ENCODE measurements at regions not wholly inside any gene's neighbourhood (a gene's known extent, or its start where the extent isn't known, plus 50 kb on each side); places are given as distances from the start of the nearest gene placed in this dataset.

DNA sequence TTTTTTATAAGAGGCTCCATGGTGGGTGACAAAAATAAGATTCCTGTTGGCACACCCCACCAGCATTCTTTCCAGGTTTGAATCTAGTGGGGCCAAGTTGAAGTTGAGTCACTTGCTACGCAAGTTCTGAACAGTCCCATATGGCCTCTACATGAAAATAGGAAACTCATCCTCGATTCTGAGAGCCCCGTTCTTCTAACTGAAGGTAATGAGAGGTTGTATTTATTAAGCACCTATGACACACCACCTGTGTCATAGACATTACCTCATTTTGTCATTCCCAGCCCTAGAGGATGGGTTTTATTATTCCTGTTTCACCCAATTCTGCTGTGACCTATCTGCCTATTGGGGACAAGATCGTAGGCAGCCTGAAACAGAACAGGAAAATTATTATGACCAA lies 131.7 kb downstream of the ACTL7B start:
- WGBS, 2 experiments: 83 to 94% methylated on average over 4 of the region's 4 CpGs
- Histone ChIP-seq H3K9me3 (ENCODE audit: control insufficient read depth, low read length) (no peaks in the 10 kb centered on the region), H3K4me3 (ENCODE audit: insufficient read depth, low read depth, low read length) (no peak overlapping the region), H3K27ac (ENCODE audit: insufficient read depth, low read depth, low read length, poor library complexity, severe bottlenecking) (no peak overlapping the region), H3K36me3 (ENCODE audit: control insufficient read depth, insufficient read depth, low read length) (no peaks in the 10 kb centered on the region), H3K4me1 (ENCODE audit: control insufficient read depth, insufficient read depth, low read length) (no peaks in the 10 kb centered on the region), H3K27me3 (ENCODE audit: control insufficient read depth, insufficient read depth, low read length, poor library complexity, severe bottlenecking) (no peaks in the 10 kb centered on the region)

DNA sequence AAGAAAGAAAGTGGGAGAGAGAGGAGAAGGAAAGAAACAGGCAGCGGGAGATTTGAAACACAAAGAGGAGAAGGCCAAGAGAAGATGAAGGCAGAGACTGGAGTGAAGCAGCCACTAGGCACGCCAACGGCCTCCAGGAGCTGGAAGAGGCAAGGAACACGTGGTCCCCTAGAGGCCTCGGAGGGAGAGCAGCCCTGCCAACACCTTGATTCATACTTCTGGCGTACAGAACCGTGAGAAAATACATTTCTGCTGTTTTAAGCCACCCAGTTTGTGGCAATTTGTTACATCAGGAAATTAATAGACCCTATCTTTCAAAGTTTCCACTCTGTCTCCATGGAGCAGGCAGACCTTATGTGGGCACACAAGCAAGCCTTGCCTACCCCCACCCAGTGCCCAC lies 133.4 kb downstream of the ACTL7B start:
- H3K4me1 ChIP-seq (ENCODE audit: control insufficient read depth, insufficient read depth, low read length): no peaks in the 10 kb centered on the region
- H3K9me3 ChIP-seq (ENCODE audit: control insufficient read depth, low read length): no peaks in the 10 kb centered on the region
- 90% methylated on average over 7 of the region's 7 CpGs for WGBS, 2 experiments
- no peaks in the 10 kb centered on the region for H3K27me3 ChIP-seq (ENCODE audit: control insufficient read depth, insufficient read depth, low read length, poor library complexity, severe bottlenecking)
- H3K4me3 ChIP-seq (ENCODE audit: insufficient read depth, low read depth, low read length): no peak overlapping the region
- no peak overlapping the region for H3K27ac ChIP-seq (ENCODE audit: insufficient read depth, low read depth, low read length, poor library complexity, severe bottlenecking)
- no peaks in the 10 kb centered on the region for H3K36me3 ChIP-seq (ENCODE audit: control insufficient read depth, insufficient read depth, low read length)

DNA sequence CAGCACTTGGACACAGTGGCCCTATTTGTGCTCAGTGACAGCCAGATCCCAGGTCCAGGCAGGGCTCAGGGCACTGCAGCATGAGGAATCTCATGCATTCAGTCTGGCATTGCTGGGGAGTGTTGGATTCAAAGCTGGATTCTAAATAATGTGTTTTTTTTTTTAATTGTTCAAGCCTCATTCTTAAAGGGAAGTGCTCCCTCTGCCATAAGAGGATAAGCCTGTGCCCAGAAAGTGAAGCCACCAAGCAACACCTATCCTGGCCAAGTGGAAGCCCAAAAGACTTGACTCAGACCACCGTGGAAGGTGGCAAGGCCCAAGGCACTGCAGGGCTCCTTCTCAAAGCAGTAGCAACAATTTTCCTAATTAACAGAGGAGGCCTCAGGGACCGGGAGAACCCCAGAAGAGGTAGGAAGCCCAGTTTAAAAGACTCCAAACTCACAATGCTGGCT lies 135.6 kb downstream of the ACTL7B start:
- 84 to 86% methylated on average over 2 of the region's 2 CpGs for WGBS, 2 experiments
- Histone ChIP-seq H3K27ac (ENCODE audit: insufficient read depth, low read depth, low read length, poor library complexity, severe bottlenecking) (no peak overlapping the region), H3K4me1 (ENCODE audit: control insufficient read depth, insufficient read depth, low read length) (no peaks in the 10 kb centered on the region), H3K9me3 (ENCODE audit: control insufficient read depth, low read length) (no peaks in the 10 kb centered on the region), H3K27me3 (ENCODE audit: control insufficient read depth, insufficient read depth, low read length, poor library complexity, severe bottlenecking) (no peaks in the 10 kb centered on the region), H3K4me3 (ENCODE audit: insufficient read depth, low read depth, low read length) (no peak overlapping the region), H3K36me3 (ENCODE audit: control insufficient read depth, insufficient read depth, low read length) (no peaks in the 10 kb centered on the region)

DNA sequence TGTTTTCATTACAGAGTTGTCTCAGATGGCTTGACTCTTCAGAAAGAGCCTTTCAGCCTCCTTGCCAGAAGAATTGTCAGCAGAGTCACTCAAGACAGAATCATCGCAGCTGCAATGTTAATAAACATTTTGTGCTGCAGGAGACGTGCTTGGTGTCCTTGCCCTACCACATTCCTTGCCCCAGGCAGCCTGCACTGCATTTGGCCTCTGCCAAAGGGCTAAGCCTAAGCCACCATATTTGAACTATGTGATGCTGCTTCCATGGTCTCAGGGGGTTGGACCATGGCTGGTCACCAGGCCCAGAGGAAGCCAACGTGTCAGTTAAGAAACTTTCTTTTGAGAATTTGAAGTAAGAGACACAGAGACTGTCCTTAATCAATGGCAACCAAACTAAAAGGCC lies 145.4 kb downstream of the ACTL7B start:
- H3K4me1 ChIP-seq (ENCODE audit: control insufficient read depth, insufficient read depth, low read length): no peaks in the 10 kb centered on the region
- no peaks in the 10 kb centered on the region for H3K36me3 ChIP-seq (ENCODE audit: control insufficient read depth, insufficient read depth, low read length)
- H3K9me3 ChIP-seq (ENCODE audit: control insufficient read depth, low read length): no peaks in the 10 kb centered on the region
- no peaks in the 10 kb centered on the region for H3K27me3 ChIP-seq (ENCODE audit: control insufficient read depth, insufficient read depth, low read length, poor library complexity, severe bottlenecking)
- no peak overlapping the region for H3K4me3 ChIP-seq (ENCODE audit: insufficient read depth, low read depth, low read length)
- 91 to 95% methylated on average over 3 of the region's 3 CpGs for WGBS, 2 experiments
- no peak overlapping the region for H3K27ac ChIP-seq (ENCODE audit: insufficient read depth, low read depth, low read length, poor library complexity, severe bottlenecking)

DNA sequence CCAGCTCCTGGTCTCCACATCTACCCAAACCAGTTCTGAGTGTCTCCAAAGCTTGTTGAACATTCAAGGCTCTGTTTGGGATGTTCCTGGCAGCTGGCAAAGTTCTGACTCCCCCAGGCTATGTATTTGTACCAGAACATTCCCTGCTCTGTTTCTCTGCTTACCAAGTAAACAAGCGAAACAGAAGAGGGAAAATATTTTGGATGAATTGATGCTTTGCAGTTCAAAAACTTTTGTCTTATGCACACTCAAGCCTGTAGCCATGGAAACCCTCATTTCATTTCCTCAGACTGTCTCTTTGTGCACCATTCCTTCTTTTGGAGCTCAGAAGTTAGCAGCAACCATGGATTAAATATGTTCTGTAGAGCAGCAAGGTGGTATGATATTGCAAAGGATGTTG lies 145.8 kb downstream of the ACTL7B start:
- no peaks in the 10 kb centered on the region for H3K36me3 ChIP-seq (ENCODE audit: control insufficient read depth, insufficient read depth, low read length)
- no peak overlapping the region for H3K27ac ChIP-seq (ENCODE audit: insufficient read depth, low read depth, low read length, poor library complexity, severe bottlenecking)
- no peaks in the 10 kb centered on the region for H3K27me3 ChIP-seq (ENCODE audit: control insufficient read depth, insufficient read depth, low read length, poor library complexity, severe bottlenecking)
- H3K4me1 ChIP-seq (ENCODE audit: control insufficient read depth, insufficient read depth, low read length): no peaks in the 10 kb centered on the region
- 100% methylated on average over 1 of the region's 1 CpG for WGBS, 2 experiments
- H3K9me3 ChIP-seq (ENCODE audit: control insufficient read depth, low read length): no peaks in the 10 kb centered on the region
- no peak overlapping the region for H3K4me3 ChIP-seq (ENCODE audit: insufficient read depth, low read depth, low read length)

DNA sequence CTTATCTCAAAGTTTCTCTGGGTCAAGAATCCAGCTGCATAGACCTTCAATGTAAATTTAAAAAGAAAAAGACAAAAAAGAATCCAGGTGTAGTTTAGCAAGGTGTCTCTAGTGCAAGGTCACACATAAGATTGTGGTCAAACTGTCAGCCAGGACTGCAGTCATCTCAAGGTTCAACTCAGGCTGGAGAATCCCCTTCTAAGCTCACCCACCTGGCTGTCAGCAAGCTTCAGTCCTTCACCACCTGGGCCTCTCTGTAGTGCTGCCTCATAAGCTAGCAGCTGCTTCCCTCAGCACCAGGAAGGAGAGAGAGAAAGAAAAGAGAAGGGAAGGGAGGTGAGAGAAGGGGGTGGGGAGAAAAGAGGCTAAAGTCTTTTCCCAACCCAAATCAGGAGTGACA lies 146.7 kb downstream of the ACTL7B start:
- H3K36me3 ChIP-seq (ENCODE audit: control insufficient read depth, insufficient read depth, low read length): no peaks in the 10 kb centered on the region
- H3K27ac ChIP-seq (ENCODE audit: insufficient read depth, low read depth, low read length, poor library complexity, severe bottlenecking): no peak overlapping the region
- no peaks in the 10 kb centered on the region for H3K9me3 ChIP-seq (ENCODE audit: control insufficient read depth, low read length)
- no peak overlapping the region for H3K4me3 ChIP-seq (ENCODE audit: insufficient read depth, low read depth, low read length)
- no peaks in the 10 kb centered on the region for H3K27me3 ChIP-seq (ENCODE audit: control insufficient read depth, insufficient read depth, low read length, poor library complexity, severe bottlenecking)
- no peaks in the 10 kb centered on the region for H3K4me1 ChIP-seq (ENCODE audit: control insufficient read depth, insufficient read depth, low read length)

DNA sequence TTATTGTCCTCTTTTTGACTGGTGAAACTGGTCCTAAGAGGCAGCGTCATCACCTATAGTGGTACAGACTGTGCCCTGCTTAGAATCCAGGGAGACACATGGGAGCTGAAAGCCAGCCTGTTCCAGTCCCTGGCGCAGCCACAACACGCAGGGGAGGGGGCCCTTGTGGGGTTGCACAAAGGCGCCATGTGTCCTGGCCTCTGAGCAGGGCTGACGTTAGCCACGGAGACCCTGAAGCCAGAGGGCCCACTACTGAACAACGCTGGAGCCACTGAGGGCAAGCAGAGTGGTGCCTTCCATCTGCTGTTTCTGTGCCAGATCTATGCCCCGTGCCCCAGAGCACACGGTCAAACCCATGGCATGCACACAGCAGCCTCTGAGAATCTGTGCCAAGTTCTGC lies 147.3 kb downstream of the ACTL7B start:
- H3K9me3 ChIP-seq (ENCODE audit: control insufficient read depth, low read length): no peaks in the 10 kb centered on the region
- no peaks in the 10 kb centered on the region for H3K36me3 ChIP-seq (ENCODE audit: control insufficient read depth, insufficient read depth, low read length)
- 94 to 95% methylated on average over 9 of the region's 9 CpGs for WGBS, 2 experiments
- H3K4me1 ChIP-seq (ENCODE audit: control insufficient read depth, insufficient read depth, low read length): no peaks in the 10 kb centered on the region
- H3K4me3 ChIP-seq (ENCODE audit: insufficient read depth, low read depth, low read length): no peak overlapping the region
- H3K27ac ChIP-seq (ENCODE audit: insufficient read depth, low read depth, low read length, poor library complexity, severe bottlenecking): no peak overlapping the region
- no peaks in the 10 kb centered on the region for H3K27me3 ChIP-seq (ENCODE audit: control insufficient read depth, insufficient read depth, low read length, poor library complexity, severe bottlenecking)

DNA sequence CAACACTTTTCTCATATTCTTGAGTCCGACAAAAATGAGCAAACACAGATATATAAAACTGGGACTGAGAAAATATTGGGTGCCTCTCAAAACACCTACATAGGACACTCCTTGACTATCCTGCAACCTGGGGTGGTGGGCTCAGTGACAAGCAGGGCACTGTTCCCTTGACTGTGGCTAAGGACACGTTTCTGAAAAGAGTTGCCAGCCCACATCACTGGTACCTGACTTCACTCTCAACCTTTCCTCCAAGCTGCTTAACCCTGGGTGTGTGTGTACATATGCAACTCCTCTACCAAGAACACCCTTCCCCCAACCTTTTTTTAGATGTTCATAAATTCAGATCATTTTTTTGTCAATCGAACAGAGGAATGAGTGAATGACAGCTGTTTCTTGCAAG lies 148.7 kb downstream of the ACTL7B start:
- H3K27me3 ChIP-seq (ENCODE audit: control insufficient read depth, insufficient read depth, low read length, poor library complexity, severe bottlenecking): no peaks in the 10 kb centered on the region
- 89 to 91% methylated on average over 3 of the region's 3 CpGs for WGBS, 2 experiments

DNA sequence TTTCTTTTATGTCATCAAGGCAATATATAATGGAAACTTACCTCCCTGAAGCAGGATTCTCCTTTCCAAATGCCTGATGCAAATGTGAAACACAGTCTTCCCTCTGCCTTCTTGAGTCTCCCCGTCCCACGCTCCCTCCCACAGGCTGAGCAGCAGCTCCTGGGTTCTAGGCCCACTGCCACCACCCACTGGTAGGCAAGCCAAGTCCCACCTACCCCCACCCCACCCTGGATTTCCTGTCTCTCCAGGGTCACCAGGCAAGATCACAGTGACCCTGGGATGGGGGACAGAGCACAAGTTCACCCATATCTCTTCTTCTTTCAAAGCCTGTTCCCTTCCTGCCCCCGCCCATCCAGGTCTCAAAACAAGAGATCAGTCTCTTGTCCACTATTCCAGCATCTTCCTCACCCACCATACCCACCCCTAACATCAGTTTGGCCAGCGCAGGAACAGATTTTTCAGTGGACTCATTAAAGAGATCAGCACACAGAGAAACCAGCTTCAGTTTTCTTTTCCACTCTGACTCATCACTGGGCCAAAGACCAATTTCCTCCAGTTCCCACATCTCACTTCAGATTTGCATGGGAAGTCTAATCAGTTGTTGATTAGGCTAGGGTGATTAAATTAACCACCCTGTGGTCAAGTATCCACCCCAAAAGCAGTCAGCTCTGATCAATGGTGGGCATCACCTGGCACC lies 151.5 kb downstream of the ACTL7B start:
- H3K4me1 ChIP-seq (ENCODE audit: control insufficient read depth, insufficient read depth, low read length): no peaks in the 10 kb centered on the region
- no peak overlapping the region for H3K4me3 ChIP-seq (ENCODE audit: insufficient read depth, low read depth, low read length)
- WGBS, 2 experiments: 89 to 90% methylated on average over 4 of the region's 4 CpGs
- no peaks in the 10 kb centered on the region for H3K9me3 ChIP-seq (ENCODE audit: control insufficient read depth, low read length)
- no peaks in the 10 kb centered on the region for H3K36me3 ChIP-seq (ENCODE audit: control insufficient read depth, insufficient read depth, low read length)
- H3K27me3 ChIP-seq (ENCODE audit: control insufficient read depth, insufficient read depth, low read length, poor library complexity, severe bottlenecking): no peaks in the 10 kb centered on the region
- H3K27ac ChIP-seq (ENCODE audit: insufficient read depth, low read depth, low read length, poor library complexity, severe bottlenecking): no peak overlapping the region

More for the DNA sequence above, 148.7 kb downstream of the ACTL7B start:
- no peak overlapping the region for H3K27ac ChIP-seq (ENCODE audit: insufficient read depth, low read depth, low read length, poor library complexity, severe bottlenecking)
- H3K4me1 ChIP-seq (ENCODE audit: control insufficient read depth, insufficient read depth, low read length): no peaks in the 10 kb centered on the region
- H3K36me3 ChIP-seq (ENCODE audit: control insufficient read depth, insufficient read depth, low read length): no peaks in the 10 kb centered on the region
- H3K4me3 ChIP-seq (ENCODE audit: insufficient read depth, low read depth, low read length): no peak overlapping the region
- H3K9me3 ChIP-seq (ENCODE audit: control insufficient read depth, low read length): no peaks in the 10 kb centered on the region

DNA sequence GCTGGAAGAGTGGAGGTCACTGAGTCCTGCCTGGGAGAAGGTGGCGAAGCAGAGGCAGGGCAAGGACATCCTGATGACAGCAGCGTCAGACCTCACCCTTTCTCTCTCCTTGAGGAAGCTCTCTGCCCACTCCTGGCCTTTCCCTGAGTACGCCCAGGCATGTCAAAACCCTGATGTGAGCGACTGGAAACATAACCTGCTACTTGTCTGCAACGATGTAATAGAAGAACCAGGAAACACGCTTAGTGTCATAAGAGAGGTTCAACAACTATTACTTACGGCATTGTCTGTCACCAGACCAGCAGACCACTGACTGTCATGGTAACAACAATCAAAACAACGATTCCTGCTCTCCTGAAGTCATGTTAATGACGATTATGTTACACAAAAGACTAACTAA lies 152.4 kb downstream of the ACTL7B start:
- no peak overlapping the region for H3K27ac ChIP-seq (ENCODE audit: insufficient read depth, low read depth, low read length, poor library complexity, severe bottlenecking)
- 92 to 94% methylated on average over 9 of the region's 9 CpGs for WGBS, 2 experiments
- H3K27me3 ChIP-seq (ENCODE audit: control insufficient read depth, insufficient read depth, low read length, poor library complexity, severe bottlenecking): no peaks in the 10 kb centered on the region
- no peaks in the 10 kb centered on the region for H3K36me3 ChIP-seq (ENCODE audit: control insufficient read depth, insufficient read depth, low read length)
- H3K4me3 ChIP-seq (ENCODE audit: insufficient read depth, low read depth, low read length): no peak overlapping the region
- no peaks in the 10 kb centered on the region for H3K4me1 ChIP-seq (ENCODE audit: control insufficient read depth, insufficient read depth, low read length)
- H3K9me3 ChIP-seq (ENCODE audit: control insufficient read depth, low read length): no peaks in the 10 kb centered on the region

DNA sequence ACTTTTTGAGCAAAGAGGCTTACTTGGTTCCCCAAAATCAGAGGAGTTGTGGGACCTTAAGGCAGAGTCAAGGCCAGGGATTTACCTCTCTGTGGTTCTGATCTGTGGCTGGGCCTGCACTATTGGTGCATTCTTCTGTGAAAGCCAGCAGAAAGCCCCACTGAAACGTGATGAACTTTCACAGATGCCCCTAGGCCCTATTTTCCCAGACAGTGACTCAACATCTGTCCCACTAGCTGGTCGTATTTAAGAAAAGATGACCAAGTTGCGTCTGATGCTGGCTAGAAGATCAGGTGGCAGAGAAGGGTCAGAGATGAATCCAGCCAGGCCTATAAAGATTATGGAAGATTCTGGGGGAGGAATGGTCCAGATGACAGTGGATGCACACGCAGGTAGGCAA lies 153.1 kb downstream of the ACTL7B start:
- H3K36me3 ChIP-seq (ENCODE audit: control insufficient read depth, insufficient read depth, low read length): no peaks in the 10 kb centered on the region
- no peak overlapping the region for H3K27ac ChIP-seq (ENCODE audit: insufficient read depth, low read depth, low read length, poor library complexity, severe bottlenecking)
- H3K9me3 ChIP-seq (ENCODE audit: control insufficient read depth, low read length): no peaks in the 10 kb centered on the region
- H3K27me3 ChIP-seq (ENCODE audit: control insufficient read depth, insufficient read depth, low read length, poor library complexity, severe bottlenecking): no peaks in the 10 kb centered on the region
- H3K4me3 ChIP-seq (ENCODE audit: insufficient read depth, low read depth, low read length): no peak overlapping the region
- no peaks in the 10 kb centered on the region for H3K4me1 ChIP-seq (ENCODE audit: control insufficient read depth, insufficient read depth, low read length)
- WGBS, 2 experiments: 93% methylated on average over 4 of the region's 4 CpGs
